RCC 7860 (cell line): ENCODE measurements at regions not wholly inside any gene's neighbourhood (a gene's known extent, or its start where the extent isn't known, plus 50 kb on each side); places are given as distances from the start of the nearest gene placed in this dataset.

ENCODE experiments used
- DNase-seq: peaks from one replicate; pipeline ENCODE4 v3.0.0-alpha.2; 2015; ENCODE audit warnings: low spot score
- FAIRE-seq: peaks from 2 replicates; lab custom pipeline; 2012; peaks lifted over from hg19 to GRCh38; lab: Jason Lieb, UNC

DNA sequence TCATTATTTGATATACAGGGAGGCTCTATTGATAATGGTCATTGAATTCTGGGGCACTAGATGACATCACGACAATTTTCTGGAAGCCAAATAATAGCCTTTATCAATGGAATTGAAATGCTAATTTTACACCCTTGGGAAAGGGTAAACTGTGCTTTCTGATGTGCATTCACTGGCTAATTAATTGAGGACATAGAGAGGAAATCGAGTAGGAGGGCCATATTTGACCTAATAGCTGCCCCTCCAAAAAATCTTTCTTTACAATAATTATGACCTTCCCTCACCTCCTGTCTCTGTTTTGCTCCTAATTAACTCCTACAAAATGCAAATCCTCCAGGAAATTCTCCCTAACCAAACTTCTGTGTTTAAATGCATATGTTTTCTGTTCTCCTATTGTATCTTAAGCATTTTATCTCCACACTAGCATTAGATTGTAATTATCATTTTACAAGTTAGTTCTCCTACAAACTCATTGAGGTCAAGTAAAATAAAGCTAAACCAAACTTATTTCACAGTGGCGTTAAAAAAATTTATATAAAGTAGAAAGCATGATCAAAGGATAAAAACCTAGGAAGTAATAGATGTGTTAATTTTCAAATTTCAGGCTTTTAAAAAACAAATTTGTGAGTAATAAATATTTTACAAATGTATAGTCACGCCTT lies 1414.0 kb upstream of the AGA start:
- FAIRE-seq (no peak), DNase-seq (no peak)

GRCh38 chr4:178871476-178871875 lies 1429.2 kb upstream of the AGA start:
- FAIRE-seq: no peak

DNA sequence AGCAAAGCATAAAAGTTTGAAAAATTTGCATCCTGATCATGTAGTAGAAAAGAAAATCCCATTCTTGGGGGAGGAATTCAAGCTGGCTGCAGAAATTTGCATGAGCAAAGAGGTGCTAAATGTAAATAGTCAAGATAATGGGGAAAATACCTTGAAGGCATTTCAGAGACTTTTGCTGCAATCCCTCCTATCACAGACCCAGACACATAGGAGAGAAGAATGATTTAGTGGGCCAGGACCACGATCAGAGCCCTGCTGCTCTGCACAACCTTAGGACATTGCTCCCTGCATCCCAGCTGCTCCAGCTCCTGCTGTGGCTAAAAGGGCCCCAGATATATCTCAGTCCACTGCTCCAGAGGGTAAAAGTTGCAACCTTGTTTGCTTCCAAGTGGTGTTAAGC lies 1439.7 kb upstream of the AGA start:
- no peak for DNase-seq
- FAIRE-seq: no peak

More at GRCh38 chr4:178871476-178871875, 1429.2 kb upstream of the AGA start:
- DNase-seq: no peak

- FAIRE-seq (no peak), DNase-seq (no peak)
Measured at GRCh38 chr4:178894126-178894525, 1451.9 kb upstream of the AGA start.

DNA sequence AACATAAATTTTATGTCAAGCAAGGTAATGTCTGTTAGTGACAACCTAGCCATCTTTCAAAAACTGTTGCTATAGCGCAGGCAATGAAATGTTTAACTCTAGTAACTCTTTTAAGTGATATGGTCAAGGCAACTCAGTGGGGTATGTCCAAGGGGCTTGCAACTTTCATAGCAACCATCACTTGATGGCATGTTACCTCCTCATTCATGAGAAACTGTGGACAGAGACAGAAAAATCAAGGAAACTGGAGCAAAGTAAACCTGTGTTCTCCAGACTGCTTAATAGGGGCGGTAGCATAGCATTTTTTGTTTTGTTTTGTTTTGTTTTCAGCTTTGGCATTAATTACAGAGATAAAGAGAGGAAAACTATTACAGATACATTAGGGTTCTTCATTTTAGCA lies 1456.8 kb upstream of the AGA start:
- FAIRE-seq: no peak
- DNase-seq: no peak

GRCh38 chr4:178917756-178918155 lies 1475.5 kb upstream of the AGA start:
- FAIRE-seq (no peak), DNase-seq (no peak)

- DNase-seq (peak; percentile 3), FAIRE-seq (no peak)
Measured at GRCh38 chr4:178937130-178937529, 1494.9 kb upstream of the AGA start.

DNA sequence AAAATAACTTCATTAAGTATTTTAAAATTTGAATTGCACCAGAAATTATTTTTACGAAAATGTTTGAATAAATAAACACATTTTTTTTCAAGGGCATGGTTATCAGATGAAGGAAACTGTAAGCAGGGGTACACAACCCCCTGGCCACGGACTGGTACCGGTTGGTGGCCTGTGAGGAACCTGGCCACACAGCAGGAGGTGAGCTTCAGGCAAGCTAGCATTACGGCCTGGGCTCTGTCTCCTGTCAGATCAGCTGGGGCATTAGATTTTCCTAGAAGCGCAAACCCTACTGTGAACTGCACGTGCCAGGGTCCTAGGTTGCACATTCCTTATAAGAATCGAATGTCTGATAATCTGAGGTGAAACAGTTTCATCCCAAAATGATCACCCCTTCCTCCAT lies 1499.7 kb upstream of the AGA start:
- DNase-seq: no peak

GRCh38 chr4:178953447-178954120 lies 1511.3 kb upstream of the AGA start:
- DNase-seq (no peak), FAIRE-seq (no peak)

More for the DNA sequence above, 1499.7 kb upstream of the AGA start:
- no peak for FAIRE-seq

DNA sequence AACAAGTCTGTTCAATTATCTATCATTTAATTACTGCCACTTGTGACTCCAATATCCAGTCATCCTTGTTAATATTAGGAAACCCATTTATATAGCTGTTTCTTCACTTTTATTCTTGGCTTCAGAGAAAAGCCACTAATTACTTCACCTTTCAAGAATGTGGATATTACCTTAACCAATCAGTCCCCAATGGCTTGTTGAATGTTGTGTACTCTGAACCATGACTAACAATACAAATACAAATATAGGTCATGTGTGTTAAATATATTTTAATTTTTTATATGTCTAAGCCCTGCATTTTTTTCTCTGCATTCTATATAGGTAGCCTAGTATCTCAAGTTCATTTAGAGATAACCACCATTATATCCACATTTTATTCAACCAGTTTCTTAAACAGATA lies 1513.4 kb upstream of the AGA start:
- no peak for FAIRE-seq
- DNase-seq: no peak

DNA sequence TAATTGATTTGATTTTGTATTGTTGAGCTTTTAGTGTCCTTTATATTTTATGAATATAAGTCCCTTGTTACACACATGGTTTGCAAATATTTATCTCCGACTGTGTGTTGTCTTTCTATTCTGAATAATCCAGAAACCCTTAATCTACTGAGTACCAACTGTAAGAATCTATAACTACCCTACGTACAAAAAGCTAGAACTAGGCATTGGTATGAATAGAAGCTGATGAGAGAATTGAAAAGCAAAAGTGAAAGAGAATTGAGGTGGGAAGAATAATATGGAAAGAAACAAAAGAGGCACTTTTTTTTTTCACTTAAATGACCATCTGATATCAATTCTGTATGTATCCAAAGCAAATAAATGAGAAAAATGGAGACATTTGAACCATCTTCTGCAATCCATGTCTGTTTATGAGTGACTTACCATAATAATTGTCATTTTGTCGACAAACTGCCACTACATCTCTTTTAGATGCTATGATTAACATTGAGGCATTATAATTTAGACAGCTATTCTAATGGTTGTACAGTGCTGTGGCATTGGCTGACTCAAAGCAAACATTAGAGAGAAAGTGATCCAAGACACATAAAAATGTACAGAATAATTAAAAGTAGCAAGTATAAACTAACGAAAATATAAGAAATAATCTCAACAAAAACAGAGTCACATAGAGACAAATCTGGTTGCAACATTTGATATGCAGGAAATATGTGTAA lies 1516.6 kb upstream of the AGA start:
- DNase-seq (no peak), FAIRE-seq (no peak)

DNA sequence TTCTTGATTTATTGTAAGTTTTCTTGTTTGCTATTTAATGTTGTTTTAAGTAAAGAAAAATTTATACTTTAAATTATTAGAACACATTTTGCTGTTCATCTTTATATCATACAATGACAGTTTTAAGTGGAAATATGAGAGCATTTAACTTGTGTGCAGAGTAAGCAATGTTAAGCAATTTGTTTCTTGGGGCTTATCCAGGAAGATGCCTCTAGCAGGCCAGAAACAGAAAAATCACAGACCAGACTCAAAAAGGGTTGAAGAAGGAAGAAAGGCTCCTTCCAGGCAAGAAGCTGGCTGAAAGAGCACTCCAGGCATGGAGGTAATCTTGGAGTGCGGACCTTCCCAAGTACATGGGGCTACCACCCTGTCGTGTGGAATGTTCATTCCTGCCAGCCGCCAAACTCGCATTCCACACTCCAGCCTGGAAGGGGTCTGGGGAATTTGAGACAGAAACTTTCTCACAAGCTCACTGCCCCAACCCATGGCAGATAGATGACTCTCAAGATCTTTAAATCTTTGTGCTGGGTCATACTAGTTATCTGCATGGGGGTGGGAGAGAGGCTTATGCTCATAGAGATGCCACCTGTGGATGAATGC lies 1521.3 kb upstream of the AGA start:
- FAIRE-seq: no peak
- DNase-seq: no peak

DNA sequence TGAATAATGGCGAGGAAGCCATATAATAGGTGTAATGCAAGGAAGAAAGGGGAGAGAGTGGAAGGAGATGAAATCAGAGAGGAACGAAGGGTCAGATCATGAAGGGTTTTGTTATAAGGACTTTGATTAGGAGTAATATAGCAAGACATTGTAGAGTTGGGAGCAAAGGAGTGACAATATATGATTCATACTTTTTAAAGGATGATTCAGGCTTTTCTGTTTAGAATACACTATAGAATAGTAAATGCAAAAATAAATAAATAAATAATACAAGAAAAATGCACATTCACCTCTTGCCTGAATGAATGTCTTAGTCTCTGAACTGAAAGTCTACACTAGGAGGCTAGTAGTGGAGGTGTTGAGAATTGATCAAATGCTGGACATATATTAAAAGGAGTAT lies 1524.4 kb upstream of the AGA start:
- FAIRE-seq (no peak), DNase-seq (no peak)

DNA sequence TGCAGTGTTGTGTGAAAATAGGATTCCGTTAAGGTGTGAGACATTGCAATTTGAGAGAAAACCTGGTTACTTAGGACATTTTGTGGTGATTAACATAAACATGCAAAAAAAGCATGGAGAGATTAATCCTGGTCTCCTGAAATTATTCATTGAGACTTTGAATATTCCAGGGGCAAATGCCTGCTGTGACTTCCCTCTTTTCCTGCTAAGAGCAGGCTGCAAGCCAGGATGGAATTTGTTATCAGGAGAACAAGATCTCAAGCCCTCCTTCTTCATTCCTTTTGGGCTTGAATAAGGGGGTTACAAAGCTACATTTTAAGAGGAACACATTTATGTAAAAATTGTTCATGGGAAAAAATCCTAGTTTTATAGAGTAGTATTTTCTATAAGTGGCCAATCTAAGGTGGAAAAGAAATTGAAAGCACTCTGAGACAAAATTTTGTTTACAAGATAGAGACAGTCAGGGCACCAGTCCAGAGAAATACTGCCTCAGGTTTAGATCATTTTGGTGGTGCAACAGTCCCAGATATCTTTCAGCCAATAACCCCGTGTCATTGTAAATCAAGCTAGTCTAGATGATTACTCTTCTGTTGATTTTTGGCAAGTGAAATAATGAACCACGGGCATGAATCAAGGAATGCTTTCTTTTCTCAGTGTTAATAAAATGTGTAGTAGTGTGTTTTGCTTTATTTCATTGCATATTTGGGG lies 1528.3 kb upstream of the AGA start:
- FAIRE-seq (no peak), DNase-seq (no peak)

DNA sequence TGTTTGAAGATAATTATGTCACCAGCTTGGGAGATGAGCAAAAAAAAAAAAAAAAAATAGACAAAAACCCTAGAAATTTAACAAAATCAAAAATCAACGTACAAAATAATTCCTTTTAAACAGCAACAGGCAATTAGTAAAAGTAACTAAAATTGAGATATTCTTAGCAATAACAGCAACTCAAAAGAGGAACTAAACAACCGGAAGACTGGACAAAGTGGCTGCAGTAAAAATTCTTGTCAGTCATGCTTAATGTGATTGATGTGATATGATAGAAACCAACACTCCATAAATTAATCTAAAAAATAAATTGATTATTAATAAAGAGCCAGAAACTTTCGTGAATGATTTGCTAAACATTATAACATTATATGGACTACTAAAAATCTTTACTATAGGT lies 1534.6 kb upstream of the AGA start:
- DNase-seq: no peak
- FAIRE-seq: no peak

DNA sequence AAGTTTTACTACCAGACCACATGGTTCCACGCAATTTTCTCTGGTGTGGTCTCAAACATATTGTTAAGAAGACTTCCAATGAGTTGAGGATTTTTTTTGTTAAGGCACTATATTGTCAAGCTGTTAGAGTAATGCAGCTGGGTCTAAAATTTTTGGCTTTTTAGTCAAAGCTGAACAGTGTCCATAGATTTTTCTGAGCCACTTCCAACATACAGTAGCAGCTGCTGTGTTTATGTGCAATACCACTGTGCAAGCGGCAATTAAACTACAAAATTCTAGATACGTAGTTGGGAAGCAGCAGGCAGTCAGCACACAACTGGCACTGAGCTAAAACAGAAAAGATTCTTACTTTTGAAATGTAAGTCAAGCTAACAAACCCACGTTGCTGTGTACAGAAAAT lies 1551.1 kb upstream of the AGA start:
- no peak for FAIRE-seq
- DNase-seq: no peak

DNA sequence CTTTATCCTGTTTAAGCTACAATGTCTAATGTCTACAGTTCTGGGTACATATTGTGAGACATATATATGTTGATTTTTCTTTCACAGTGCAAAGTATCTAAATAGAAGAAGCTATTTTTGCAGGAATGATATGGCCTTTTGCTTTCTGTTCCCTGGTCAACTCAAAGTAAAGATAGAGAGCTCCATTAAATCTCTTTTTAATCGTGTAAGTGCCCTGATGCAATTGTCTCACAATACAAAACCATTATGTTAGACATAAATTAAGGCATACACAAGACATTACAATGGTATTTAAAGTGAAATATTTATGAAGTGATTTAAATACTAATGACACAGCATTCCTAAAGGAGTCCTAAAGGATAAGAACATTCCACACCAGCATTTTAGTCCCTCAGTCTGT lies 1559.7 kb upstream of the AGA start:
- FAIRE-seq: no peak

GRCh38 chr4:179007755-179008154 lies 1565.5 kb upstream of the AGA start:
- no peak for DNase-seq
- no peak for FAIRE-seq

More for the DNA sequence above, 1559.7 kb upstream of the AGA start:
- DNase-seq: no peak

GRCh38 chr4:179017581-179017980 lies 1575.3 kb upstream of the AGA start:
- FAIRE-seq: no peak
- DNase-seq: no peak

DNA sequence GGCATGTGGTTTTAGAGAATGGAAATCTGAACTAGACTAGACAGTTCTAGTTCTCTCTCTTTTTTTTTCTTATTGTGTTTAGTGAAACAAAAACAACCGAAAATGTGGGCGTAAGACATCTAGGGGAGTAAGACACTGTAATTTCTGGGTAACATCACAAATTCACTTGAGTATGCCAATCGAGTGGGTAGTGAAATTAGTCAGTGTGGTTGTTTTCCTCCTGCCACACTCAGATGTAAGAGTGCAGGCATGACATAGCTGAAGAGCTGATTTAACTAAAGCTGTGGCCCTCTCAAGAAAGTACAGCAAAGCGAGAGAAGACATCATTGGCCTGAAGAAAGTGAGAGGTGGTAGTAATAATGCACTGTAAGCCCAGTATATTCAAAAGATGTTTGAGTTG lies 1585.3 kb upstream of the AGA start:
- no peak for DNase-seq
- FAIRE-seq: no peak

DNA sequence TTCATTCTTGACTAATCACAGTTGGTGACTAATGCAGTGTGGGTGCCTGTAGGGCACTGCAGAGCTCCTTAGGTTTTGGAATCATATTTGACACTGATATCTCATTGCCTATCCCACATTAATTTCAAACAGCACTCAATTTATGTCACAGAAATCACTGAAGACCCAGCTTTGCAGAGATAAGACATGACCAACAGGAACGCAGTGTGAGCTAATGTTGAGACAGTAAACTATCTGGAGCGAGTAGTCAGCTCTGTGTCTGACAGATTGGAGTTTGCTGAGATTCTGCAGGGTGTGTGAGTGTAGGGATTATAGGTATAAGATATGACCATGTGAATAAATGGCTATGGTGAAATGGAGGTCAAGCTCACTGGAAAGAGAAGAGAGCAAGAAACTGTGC lies 1586.1 kb upstream of the AGA start:
- FAIRE-seq: no peak
- no peak for DNase-seq
